PC-9 (cell line): ENCODE measurements at regions not wholly inside any gene's neighbourhood (a gene's known extent, or its start where the extent isn't known, plus 50 kb on each side); places are given as distances from the start of the nearest gene placed in this dataset.
"Not testable (repeated sequence)": the region's sequence is repeated elsewhere in the genome, so short reads cannot be mapped to it uniquely, and the experiment has no call there.

Source experiments
- BruUV-seq: library from RNA; stranded (reverse); fragments of 400-500 nt; replicated peaks from 2 replicates; lab custom pipeline; 2021; lab: Mats Ljungman, UMichigan
- CTCF ChIA-PET: fragments of 300-600 bp; sonication (Branson Sonifier 250); formaldehyde crosslinking; loops from one replicate; lab custom pipeline; 2022; ENCODE audit warnings: antibody characterized with exemption; lab: Charles Lee
- POLR2A ChIA-PET: fragments of 300-600 bp; sonication (Branson Sonifier 250); formaldehyde crosslinking; loops from one replicate; lab custom pipeline; 2022; ENCODE audit warnings: antibody characterized with exemption; ENCODE audit not compliant: unreplicated experiment; lab: Charles Lee
- DNase-seq, 2 experiments: peaks; one replicate each; pipeline versions ENCODE4 v3.0.0 to v3.0.0-alpha.2; 2015 to 2022; ENCODE audit warnings: mixed read lengths in 1 of 2
- H2AFZ ChIP-seq: fragments of 200-600 bp; sonication (generic); 2 replicates; pipeline ENCODE4 v1.8.1; 2017; ENCODE audit warnings: antibody characterized with exemption
- H3F3A ChIP-seq: fragments of 200-600 bp; sonication (generic); 2 replicates; pipeline ENCODE4 v1.8.1; 2017; ENCODE audit warnings: antibody characterized with exemption, mild to moderate bottlenecking, low read depth; ENCODE audit not compliant: insufficient read depth
- H3K27ac ChIP-seq: fragments of 200-600 bp; sonication (generic); 2 replicates; pipeline ENCODE4 v1.6.1; 2016; ENCODE audit warnings: mixed run types
- H3K27me3 ChIP-seq: fragments of 200-600 bp; sonication (generic); 2 replicates; pipeline ENCODE4 v1.6.1; 2016; ENCODE audit warnings: low read depth, mixed run types; ENCODE audit not compliant: insufficient read depth
- H3K36me3 ChIP-seq: fragments of 200-600 bp; sonication (generic); 2 replicates; pipeline ENCODE4 v1.6.1; 2016; ENCODE audit warnings: low read depth, mixed run types
- H3K4me1 ChIP-seq: fragments of 200-600 bp; sonication (generic); replicated peaks from 2 replicates; pipeline ENCODE4 v1.6.1; 2016; ENCODE audit warnings: mixed run types; ENCODE audit not compliant: insufficient read depth
- H3K4me2 ChIP-seq: fragments of 200-600 bp; sonication (generic); 2 replicates; pipeline ENCODE4 v1.6.1; 2017; ENCODE audit warnings: mixed run types
- H3K4me3 ChIP-seq: fragments of 200-600 bp; sonication (generic); 2 replicates; pipeline ENCODE4 v1.6.1; 2016; ENCODE audit warnings: mixed run types
- H3K79me2 ChIP-seq: fragments of 200-600 bp; sonication (generic); 2 replicates; pipeline ENCODE4 v1.6.1; 2017; ENCODE audit warnings: low read depth, mixed run types
- H3K9me2 ChIP-seq: fragments of 200-600 bp; sonication (generic); 2 replicates; pipeline ENCODE4 v1.8.1; 2017; ENCODE audit warnings: mild to moderate bottlenecking; ENCODE audit not compliant: insufficient read depth
- H3K9me3 ChIP-seq: fragments of 200-600 bp; sonication (generic); 2 replicates; pipeline ENCODE4 v1.8.1; 2016; ENCODE audit warnings: low read depth; ENCODE audit not compliant: insufficient read depth
- H4K20me1 ChIP-seq: fragments of 200-600 bp; sonication (generic); 2 replicates; pipeline ENCODE4 v1.8.1; 2017; ENCODE audit not compliant: insufficient read depth
- EZH2 ChIP-seq: fragments of 200-600 bp; sonication (generic); IDR thresholded peaks from 2 replicates; pipeline ENCODE4 v1.8.0; 2017; ENCODE audit warnings: antibody characterized with exemption, low read depth
- intact Hi-C: fragments of 100-400 bp; cut with micrococcal nuclease; formaldehyde crosslinking; loops from one replicate; pipeline ENCODE4 v1.10.0; 2022; ENCODE audit not compliant: unreplicated experiment
- TF ChIP-seq, protein P1 (sequence below): fragments of 200-600 bp; sonication (generic); conservative IDR thresholded peaks from 2 replicates; pipeline ENCODE4 v1.6.1; 2017; ENCODE audit warnings: mixed run types, antibody characterized with exemption, mild to moderate bottlenecking, moderate library complexity

DNA sequence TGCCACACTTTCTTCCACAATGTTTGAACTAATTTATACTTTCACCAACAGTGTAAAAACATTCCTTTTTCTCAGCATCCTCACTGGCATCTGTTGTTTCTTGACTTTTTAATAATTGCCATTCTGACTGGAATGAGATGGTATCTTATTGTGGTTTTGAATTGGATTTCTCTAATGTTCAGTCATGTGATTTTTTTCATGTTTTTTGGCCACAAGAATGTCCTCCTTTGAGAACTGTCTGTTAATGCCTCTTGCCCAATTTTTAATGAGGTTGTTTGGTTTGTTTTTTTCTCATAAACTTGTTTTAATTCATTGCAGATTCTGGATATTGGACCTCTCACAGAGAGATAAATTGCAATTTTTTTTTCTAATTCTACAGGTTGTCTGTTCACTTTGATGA is 1195.2 kb downstream of the TECRL start:
- Histone ChIP-seq H3K79me2 (no peaks in the 10 kb centered on the region), H3K4me1 (no peaks in the 10 kb centered on the region)
- DNase-seq: no peak

GRCh38 chr4:63211776-63212479 is 1197.3 kb downstream of the TECRL start:
- ChIA-PET POLR2A (no interaction called here), CTCF (no interaction called here)
- no peaks in the 10 kb centered on the region for H3K9me3 ChIP-seq
- no peaks in the 10 kb centered on the region for H3K4me1 ChIP-seq
- no peak overlapping the region for H3K4me2 ChIP-seq
- no peak for TF ChIP-seq EZH2
- TF ChIP-seq, protein P1, sequence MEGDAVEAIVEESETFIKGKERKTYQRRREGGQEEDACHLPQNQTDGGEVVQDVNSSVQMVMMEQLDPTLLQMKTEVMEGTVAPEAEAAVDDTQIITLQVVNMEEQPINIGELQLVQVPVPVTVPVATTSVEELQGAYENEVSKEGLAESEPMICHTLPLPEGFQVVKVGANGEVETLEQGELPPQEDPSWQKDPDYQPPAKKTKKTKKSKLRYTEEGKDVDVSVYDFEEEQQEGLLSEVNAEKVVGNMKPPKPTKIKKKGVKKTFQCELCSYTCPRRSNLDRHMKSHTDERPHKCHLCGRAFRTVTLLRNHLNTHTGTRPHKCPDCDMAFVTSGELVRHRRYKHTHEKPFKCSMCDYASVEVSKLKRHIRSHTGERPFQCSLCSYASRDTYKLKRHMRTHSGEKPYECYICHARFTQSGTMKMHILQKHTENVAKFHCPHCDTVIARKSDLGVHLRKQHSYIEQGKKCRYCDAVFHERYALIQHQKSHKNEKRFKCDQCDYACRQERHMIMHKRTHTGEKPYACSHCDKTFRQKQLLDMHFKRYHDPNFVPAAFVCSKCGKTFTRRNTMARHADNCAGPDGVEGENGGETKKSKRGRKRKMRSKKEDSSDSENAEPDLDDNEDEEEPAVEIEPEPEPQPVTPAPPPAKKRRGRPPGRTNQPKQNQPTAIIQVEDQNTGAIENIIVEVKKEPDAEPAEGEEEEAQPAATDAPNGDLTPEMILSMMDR: no peak
- no peak for DNase-seq
- H3K36me3 ChIP-seq: no peaks in the 10 kb centered on the region
- H3K9me2 ChIP-seq: no peaks in the 10 kb centered on the region
- H3F3A ChIP-seq: no peaks in the 10 kb centered on the region
- H3K27me3 ChIP-seq: no peaks in the 10 kb centered on the region
- no peaks in the 10 kb centered on the region for H4K20me1 ChIP-seq
- no peak overlapping the region for H2AFZ ChIP-seq
- H3K27ac ChIP-seq: no peak overlapping the region
- no TSS peak for BruUV-seq
- intact Hi-C loops: no loop called here
- H3K4me3 ChIP-seq: no peak overlapping the region
- H3K79me2 ChIP-seq: no peaks in the 10 kb centered on the region

More for the DNA sequence above, 1195.2 kb downstream of the TECRL start:
- no peaks in the 10 kb centered on the region for H3K36me3 ChIP-seq
- H4K20me1 ChIP-seq: no peaks in the 10 kb centered on the region
- no TSS peak for BruUV-seq
- no peaks in the 10 kb centered on the region for H3K9me3 ChIP-seq
- CTCF ChIA-PET: no interaction called here
- H3K9me2 ChIP-seq: no peaks in the 10 kb centered on the region
- no peaks in the 10 kb centered on the region for H3K27me3 ChIP-seq
- POLR2A ChIA-PET: no interaction called here
- H2AFZ ChIP-seq: no peak overlapping the region
- no peak for TF ChIP-seq EZH2
- TF ChIP-seq, protein P1: no peak
- H3K4me3 ChIP-seq: no peak overlapping the region
- no peak overlapping the region for H3K4me2 ChIP-seq
- H3K27ac ChIP-seq: no peak overlapping the region
- H3F3A ChIP-seq: no peaks in the 10 kb centered on the region
- intact Hi-C loops: no loop called here

DNA sequence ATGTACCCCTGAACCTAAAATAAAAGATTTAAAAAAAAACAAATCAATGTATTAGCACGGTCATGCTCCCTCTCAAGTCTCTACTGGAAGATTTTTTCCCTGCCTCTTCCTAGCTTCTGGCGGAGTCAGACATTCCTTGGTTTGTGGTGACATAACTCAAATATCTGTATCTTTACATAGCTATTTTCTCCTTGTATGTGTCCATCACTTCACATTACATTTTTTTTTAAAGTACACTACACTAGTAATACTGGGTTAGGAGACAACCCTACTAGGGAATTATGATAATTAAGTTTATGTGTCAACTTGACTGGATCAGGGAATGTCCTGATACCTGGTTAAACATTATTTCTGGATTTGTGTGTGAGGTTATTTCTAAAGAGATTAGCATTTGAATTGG is 1197.9 kb downstream of the TECRL start:
- intact Hi-C loops: no loop called here
- DNase-seq: no peak
- no peaks in the 10 kb centered on the region for H3K9me3 ChIP-seq
- H3K79me2 ChIP-seq: no peaks in the 10 kb centered on the region
- no peak overlapping the region for H2AFZ ChIP-seq
- no peaks in the 10 kb centered on the region for H3K27me3 ChIP-seq
- no peak for TF ChIP-seq EZH2
- TF ChIP-seq, protein P1: no peak
- ChIA-PET POLR2A (no interaction called here), CTCF (no interaction called here)
- no peak overlapping the region for H3K27ac ChIP-seq
- H4K20me1 ChIP-seq: no peaks in the 10 kb centered on the region
- H3K4me1 ChIP-seq: no peaks in the 10 kb centered on the region
- no peaks in the 10 kb centered on the region for H3F3A ChIP-seq
- no TSS peak for BruUV-seq
- H3K36me3 ChIP-seq: no peaks in the 10 kb centered on the region
- H3K4me2 ChIP-seq: no peak overlapping the region
- H3K9me2 ChIP-seq: no peaks in the 10 kb centered on the region
- H3K4me3 ChIP-seq: no peak overlapping the region

DNA sequence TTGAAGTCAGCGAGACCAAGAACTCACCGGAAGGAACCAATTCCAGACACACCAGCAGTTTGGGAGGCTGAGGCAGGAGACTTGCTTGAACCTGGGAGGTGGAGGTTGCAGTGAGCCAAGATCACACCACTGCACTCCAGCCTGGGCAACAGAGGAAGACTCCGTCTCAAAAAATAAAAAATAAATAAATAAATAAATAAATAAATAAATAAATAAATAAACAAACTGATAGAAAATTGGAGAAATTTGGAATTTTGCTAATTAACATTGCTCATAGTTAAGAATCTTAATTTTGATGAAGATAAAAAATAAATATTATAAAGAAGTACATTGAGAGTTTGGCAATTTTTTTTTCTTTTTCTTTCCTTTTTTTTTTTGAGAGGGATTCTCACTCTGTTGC is 1216.2 kb downstream of the TECRL start:
- POLR2A ChIA-PET, H3K4me3 ChIP-seq, intact Hi-C loops, H3K4me2 ChIP-seq, H4K20me1 ChIP-seq, H3K27me3 ChIP-seq, CTCF ChIA-PET, H3K9me3 ChIP-seq, H3K9me2 ChIP-seq, DNase-seq, BruUV-seq, H3F3A ChIP-seq, H3K27ac ChIP-seq, H3K4me1 ChIP-seq, H2AFZ ChIP-seq, H3K79me2 ChIP-seq, H3K36me3 ChIP-seq: not testable (repeated sequence)
